ENCODE measurements at regions not wholly inside any gene's neighbourhood (a gene's known extent, or its start where the extent isn't known, plus 50 kb on each side); places are given as distances from the start of the nearest gene placed in this dataset.

GRCh38 chr10:3622845-3623621, 162.0 kb downstream of the KLF6 start:
- DNase-seq: no peak

- DNase-seq: no peak
Observed at GRCh38 chr10:3622427-3622826, 162.6 kb downstream of the KLF6 start.

- DNase-seq: no peak
Observed at GRCh38 chr10:3620818-3621217, 164.2 kb downstream of the KLF6 start.

- DNase-seq: no peak
Observed at GRCh38 chr10:3619241-3619640, 165.8 kb downstream of the KLF6 start.

GRCh38 chr10:3616880-3617279, 168.1 kb downstream of the KLF6 start:
- DNase-seq: no peak

GRCh38 chr10:3613318-3613717, 171.7 kb downstream of the KLF6 start:
- no peak for DNase-seq

GRCh38 chr10:3612183-3613001, 172.6 kb downstream of the KLF6 start:
- DNase-seq: no peak

- DNase-seq: no peak
Observed at GRCh38 chr10:3606309-3606708, 178.7 kb downstream of the KLF6 start.

GRCh38 chr10:3605882-3606281, 179.1 kb downstream of the KLF6 start:
- no peak for DNase-seq

- no peak for DNase-seq
Observed at GRCh38 chr10:3595736-3596135, 189.3 kb downstream of the KLF6 start.

GRCh38 chr10:3593611-3594010, 191.4 kb downstream of the KLF6 start:
- no peak for DNase-seq

GRCh38 chr10:3592424-3592823, 192.6 kb downstream of the KLF6 start:
- no peak for DNase-seq

- DNase-seq: no peak
Observed at GRCh38 chr10:3588816-3589215, 196.2 kb downstream of the KLF6 start.

GRCh38 chr10:3588346-3588745, 196.7 kb downstream of the KLF6 start:
- no peak for DNase-seq

GRCh38 chr10:3584926-3585784, 199.9 kb downstream of the KLF6 start:
- no peak for DNase-seq

GRCh38 chr10:3580565-3580964, 204.4 kb downstream of the KLF6 start:
- no peak for DNase-seq

- no peak for DNase-seq
Observed at GRCh38 chr10:3579845-3580244, 205.2 kb downstream of the KLF6 start.

- DNase-seq: no peak
Observed at GRCh38 chr10:3578682-3579081, 206.3 kb downstream of the KLF6 start.

GRCh38 chr10:3578159-3578558, 206.8 kb downstream of the KLF6 start:
- DNase-seq: no peak

- DNase-seq: no peak
Observed at GRCh38 chr10:3574451-3574850, 210.6 kb downstream of the KLF6 start.

- DNase-seq: no peak
Observed at GRCh38 chr10:3573498-3573897, 211.5 kb downstream of the KLF6 start.

GRCh38 chr10:3571310-3571825, 213.6 kb downstream of the KLF6 start:
- no peak for DNase-seq

- DNase-seq: no peak
Observed at GRCh38 chr10:3570855-3571266, 214.1 kb downstream of the KLF6 start.

Data from stimulated activated naive CD4-positive, alpha-beta T cell (primary cell).